GM18907 (cell line): ENCODE measurements at regions not wholly inside any gene's neighbourhood (a gene's known extent, or its start where the extent isn't known, plus 50 kb on each side); places are given as distances from the start of the nearest gene placed in this dataset.
A peak's percentile ranks its signal among the peaks of the same experiment; 100 is the strongest.
"Not testable (repeated sequence)": the region's sequence is repeated elsewhere in the genome, so short reads cannot be mapped to it uniquely, and the experiment has no call there.

Source experiments
- ATAC-seq: cut with Tn5 transposase; IDR thresholded peaks from one replicate; pipeline ENCODE4 v1.9.1; 2021; ENCODE audit warnings: mild to moderate bottlenecking, moderate library complexity; ENCODE audit not compliant: unreplicated experiment

DNA sequence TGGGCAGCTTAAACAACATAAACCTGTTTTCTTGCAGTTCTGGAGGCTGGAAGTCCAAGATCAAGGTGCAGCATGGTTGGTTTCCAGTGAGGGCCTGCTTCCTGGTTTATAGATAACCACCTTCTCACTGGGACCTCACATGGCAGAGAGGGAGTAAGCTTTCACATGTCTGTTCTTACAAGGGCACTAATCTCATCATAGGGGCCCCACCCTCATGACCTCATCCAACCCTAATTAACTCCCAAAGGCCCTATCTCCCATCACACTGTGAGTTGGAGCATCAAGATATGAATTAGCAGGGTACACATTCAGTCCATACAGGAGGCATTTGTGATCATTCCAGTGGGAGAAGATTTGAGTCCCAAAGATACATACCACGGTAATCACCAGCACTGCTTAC is 50.5 kb upstream of the GRIN2A start:
- no peak for ATAC-seq

DNA sequence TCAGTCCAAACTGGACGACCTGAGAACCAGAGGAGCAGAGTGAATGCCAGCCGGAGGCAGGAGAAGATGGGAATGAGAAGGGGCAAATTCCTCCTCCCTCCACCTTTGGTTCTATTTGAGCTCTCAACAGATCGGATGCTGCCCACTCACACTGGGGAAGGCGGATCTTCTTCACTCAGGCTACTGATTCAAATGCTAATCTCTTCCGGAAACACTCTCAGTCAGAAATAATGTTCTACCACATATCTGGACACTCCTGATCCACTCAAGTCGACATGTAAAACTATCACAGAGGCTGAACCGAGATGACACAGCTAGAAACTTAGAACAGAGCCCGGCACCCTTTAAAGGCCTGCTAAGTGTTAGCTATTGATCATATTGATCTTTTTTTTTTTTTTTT is 57.4 kb upstream of the GRIN2A start:
- no peak for ATAC-seq

DNA sequence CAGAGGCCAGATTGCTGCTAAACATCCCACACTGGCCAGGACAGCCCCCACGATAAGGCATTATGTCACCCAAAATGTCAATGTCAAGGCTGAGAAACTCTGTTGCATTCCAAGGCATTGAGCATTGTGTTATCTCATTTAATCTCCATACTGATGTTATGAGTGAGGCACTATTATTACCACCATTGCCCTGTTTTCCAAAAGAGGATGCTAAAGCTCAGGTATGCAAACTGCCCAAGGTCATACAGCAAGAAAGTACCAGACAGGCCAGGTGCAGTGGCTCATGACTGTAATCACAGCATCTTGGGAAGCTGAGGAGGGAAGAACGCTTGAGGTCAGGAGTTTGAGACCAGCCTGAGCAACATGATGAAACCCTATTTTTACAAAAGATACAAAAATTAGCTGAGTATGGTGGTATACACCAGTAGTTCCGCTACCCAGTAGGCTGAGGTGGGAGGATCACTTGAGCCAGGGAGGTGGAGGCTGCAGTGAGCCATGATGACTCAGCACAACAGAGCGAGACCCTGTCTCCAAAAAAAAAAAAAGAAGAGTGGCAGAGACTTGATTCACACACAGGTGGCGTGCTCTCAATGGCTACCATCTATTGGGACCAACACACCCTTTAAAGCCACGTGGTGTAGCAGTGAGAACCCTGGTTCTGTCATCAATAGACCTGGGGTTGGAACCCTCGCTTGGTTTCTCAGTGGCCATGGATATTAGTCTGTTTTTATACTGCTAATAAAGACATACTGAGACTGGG is 58.8 kb upstream of the GRIN2A start:
- ATAC-seq, result no peak

DNA sequence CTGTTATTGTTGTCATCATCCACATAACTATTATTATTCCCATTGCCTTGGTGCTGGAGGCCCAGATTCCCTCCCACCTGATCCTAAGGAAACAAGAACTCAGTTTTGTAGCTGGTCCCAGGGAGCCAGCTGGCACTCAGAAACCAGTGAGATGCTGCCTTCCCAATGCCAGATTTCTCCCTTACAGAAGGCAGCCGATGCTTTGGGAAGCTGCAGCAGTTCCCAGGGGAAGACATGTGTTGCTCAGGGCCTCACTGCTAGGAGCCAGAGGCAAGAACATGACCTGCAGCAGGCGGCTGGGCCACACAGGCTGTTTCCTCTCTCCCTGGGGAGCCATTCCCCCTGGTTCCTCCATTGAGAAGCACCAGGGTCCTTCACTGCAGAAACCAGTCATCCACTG is 59.9 kb upstream of the GRIN2A start:
- no peak for ATAC-seq

DNA sequence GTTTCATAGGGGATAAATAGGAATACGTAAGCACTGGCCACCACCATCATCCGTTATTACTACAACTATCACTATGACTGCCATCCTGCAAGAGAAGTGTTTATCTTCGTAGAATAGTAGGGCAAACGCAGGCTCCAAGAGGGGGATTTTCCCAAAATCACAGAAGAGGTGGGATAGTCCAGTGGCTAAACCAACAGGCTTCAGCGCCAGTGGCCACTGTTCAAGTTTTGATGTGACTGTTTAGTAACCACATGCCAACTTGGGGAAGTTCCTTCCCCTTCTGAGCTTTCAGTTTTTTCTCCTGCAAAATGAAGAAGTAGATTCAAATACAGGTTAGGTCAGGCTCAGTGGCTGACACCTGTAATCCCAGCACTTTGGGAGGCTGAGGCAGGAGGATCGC is 60.7 kb upstream of the GRIN2A start:
- ATAC-seq, result no peak

DNA sequence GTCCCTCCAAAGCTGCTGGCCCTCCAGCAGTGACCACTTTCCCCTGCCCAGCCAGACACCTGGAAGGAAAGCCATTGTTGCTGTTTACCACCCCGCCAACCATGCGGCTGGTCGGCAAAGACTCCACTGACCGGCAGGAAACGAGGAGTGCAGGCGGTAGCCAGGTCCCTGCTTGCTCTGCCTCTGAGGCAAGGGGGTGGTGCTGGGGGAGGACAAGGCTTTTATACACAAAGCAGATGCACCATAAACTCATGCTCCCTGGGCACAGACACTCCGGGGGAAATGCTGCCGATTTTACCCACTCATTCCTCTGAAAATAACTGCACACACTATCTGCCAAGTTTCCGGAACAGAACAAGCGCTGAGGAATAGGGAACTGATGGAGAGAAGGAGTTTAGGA is 62.8 kb upstream of the GRIN2A start:
- ATAC-seq, result no peak

DNA sequence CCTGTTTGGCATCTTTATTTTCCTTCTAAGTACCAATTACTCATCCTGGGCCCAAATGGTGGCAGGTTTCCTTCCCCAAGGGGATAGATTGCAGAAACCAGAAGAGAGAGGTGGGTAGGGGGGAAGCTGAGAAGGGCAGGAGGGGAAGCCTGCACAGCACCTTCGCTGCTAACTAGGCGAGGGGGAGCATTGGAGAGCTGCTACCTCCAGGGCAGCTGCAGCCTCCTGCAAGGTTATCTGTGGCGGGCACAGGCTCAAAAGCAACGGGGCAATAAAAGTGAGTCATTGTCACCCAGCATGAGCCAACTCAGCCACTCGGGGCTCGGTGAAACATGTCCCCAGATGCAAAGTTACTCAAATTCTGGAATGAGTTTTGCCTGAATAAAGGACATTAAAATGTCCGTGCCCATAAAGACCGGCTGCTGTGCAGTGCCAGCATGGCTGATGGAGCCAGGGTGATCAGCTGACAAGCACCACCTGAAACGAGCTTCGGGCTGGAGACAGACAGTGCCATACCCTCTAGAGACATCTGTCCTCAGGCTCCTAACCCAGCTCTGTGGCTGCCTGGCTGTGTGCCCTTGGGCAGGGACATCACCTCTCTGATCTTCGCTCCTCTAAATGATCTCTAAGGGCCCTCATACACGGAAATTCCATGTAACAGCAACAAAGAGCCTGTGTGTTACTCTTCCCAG is 68.1 kb upstream of the GRIN2A start:
- no peak for ATAC-seq

DNA sequence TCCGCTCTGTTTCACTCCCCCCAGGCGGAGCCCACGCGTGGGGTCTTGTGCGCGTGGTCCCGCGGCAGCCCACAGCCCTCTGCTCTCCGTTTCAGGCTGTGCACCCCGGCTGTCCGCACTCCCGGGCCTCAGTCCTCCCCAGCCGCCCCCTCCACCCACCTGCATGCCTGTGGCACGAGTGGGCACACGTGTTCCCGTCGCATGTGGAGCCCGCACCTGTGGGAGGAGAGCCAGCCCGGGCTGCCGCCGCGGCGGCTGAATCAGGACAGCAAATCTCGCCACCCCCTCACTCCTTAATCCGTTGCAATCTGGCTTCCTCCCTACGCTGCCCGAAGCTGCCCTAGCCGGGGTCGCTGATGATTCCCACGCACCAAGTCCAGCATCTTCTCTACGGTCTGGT is 69.9 kb upstream of the GRIN2A start:
- no peak for ATAC-seq

DNA sequence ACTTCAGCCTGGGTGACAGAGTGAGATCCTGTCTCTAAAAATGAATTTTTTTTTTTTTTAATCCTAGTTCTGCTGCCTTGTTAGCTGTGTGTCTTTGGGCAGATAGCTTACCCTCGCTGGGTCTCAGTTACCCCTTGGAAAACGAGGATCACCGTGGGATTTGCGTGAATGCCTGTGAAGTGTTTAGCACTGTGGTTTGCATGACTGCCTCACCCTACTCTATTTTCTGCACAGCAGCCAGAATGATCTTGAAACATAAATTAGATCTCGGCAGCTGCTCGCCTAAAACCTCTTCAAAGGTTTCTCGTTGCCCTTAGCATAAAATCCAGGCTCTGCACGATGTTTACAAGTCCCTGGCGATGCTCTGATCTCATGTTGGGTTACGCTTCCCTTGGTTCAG is 71.2 kb upstream of the GRIN2A start:
- ATAC-seq, result no peak

DNA sequence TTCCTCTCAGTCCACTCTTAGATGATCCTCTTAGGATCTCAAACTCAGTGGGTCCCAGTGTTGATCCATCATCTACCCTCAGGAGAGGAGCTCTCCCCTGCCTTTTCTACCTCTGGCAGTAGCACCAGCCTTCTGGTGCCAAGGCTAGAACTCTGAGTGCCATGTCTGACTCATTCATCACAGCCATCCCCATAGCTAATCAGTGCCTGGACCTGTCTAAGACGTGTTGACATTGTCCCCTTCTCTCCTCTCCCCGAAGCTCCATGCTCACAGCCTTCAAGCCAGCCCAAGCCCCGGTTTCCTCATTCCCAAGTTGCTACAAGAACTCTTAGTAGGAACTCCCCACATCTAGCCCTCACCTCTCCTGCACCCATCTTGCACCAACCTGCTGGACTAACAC is 73.5 kb upstream of the GRIN2A start:
- ATAC-seq, result no peak

DNA sequence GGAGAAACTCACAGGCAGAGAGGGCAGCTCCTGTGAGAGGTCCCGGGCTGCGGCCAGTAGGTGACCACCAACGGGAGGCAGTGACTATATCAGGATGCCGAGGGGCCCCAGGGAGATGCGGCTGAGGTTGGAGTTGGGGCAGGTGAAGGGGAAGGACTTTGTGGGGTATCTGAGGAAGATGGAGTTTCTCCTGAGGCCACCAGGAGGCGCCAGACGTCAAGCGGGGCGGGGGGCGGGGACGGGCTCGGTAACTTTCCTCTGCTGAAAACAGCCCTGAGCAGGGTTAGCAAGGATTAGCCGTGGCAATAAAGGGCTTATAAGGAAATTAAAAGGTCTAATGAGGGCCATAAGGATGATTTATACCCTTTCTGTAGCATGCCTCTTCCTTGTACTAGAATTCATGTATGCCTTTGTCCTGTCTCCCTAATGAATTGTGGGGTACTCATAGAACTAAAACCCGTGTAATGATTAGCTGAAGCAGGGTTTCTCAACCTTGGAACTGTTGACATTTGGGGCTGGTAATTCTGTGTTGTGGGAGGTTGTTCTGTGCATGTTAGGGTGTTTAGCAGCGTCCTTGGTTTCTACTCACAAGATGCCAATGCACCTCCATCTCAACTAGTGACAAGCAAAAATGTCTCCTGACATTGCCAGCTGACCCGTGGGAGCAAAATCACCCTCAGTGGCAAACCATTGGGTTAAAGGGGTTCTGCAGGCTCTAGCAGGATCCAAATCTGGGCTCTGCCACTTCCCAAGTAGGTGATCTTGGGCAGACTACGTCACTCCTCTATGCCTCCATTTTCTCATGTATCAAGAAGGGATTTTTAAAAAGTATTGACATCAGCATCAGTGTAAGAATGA is 74.8 kb upstream of the GRIN2A start:
- peak; percentile 64 for ATAC-seq

DNA sequence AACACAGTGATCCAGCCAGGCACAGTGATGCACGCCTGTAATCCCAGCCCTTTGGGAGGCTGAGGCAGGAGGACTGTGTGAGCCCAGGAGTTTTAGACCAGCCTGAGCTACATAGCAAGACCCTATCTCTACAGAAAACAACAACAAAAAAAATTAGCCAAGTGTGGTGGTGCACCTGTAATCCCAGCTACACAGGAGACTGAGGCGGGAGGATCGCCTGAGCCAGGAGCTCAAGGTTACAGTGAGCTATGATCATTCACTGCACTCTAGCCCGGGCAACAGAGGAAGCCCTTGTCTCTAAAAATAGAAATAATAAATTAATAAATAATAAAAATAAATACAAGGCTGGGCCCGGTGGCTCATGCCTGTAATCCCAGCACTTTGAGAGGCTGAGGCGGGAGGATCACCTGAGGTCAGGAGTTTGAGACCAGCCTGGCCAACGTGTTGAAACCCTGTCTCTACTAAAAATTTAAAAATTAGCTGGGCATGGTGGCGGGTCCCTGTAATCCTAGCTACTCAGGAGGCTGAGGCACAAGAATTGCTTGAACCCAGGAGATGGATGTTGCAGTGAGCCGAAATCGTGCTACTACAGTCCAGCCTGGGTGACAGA is 75.5 kb upstream of the GRIN2A start:
- not testable (repeated sequence) for ATAC-seq

DNA sequence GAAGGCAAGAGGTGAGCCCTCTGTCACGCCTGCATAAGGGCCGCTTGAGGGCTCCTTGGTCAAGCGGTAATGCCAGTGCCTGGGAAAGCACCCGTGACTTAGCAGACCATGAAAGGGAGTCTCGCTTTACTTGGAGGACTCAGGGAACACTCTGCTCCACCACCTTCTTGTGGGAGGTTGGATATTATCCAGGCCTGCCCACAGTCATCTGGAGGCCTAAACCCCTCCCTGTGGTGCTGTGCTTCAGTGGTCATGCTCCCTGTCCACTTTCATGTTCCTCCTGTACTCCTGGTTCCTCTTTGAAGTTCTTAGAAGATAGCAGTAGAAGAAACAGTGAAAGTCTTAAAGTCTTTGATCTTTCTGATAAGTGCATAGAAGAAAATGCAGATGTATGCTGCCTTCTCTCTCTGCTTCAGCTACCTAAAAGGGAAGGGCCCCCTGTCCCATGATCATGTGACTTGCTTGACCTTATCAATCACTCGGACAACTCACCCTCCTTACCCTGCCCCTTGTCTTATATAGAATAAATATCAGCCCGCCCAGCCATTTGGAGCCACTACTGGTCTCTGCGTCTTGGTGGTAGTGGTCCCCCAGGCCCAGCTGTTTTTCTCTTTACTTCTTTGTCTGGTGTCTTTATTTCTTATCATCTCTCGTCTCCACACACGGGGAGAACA is 76.8 kb upstream of the GRIN2A start:
- not testable (repeated sequence) for ATAC-seq

DNA sequence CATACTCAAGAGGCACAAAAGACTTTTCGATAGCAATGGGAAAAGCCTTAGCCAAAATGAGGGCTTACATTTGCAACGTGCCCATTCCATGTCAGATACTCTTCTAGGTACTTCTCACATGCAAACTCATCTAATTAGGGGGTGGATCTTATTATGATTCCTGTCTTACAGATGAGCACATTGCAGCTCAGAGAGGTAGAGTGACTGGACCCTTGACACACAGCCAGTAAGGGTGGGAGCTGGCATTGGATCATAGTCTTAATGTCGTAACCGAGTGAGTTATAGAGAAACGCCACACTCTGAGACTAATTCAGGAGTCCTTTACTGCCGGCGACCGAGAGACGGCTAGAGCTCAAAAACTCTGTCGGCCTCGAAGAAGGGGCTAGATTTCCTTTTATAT is 78.8 kb upstream of the GRIN2A start:
- no peak for ATAC-seq

DNA sequence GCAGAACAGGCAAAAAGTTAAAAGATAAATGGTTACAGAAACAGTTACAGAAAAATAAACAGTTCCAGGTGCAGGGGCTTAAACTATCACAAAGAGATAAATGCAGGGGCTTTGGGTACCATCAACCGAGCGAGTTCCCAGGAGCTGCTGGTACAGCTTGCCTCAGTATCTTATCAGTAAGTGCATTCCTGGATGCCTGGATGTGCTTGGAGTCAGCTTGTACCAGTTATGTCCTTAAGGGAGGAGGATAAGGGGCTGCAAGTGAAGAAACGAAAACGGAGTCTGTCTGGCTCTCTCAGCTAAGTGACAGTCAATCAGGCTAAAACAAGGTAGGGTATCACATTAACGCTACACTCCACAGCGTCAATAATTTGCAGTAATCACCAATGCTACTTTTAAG is 79.3 kb upstream of the GRIN2A start:
- ATAC-seq, result not testable (repeated sequence)

DNA sequence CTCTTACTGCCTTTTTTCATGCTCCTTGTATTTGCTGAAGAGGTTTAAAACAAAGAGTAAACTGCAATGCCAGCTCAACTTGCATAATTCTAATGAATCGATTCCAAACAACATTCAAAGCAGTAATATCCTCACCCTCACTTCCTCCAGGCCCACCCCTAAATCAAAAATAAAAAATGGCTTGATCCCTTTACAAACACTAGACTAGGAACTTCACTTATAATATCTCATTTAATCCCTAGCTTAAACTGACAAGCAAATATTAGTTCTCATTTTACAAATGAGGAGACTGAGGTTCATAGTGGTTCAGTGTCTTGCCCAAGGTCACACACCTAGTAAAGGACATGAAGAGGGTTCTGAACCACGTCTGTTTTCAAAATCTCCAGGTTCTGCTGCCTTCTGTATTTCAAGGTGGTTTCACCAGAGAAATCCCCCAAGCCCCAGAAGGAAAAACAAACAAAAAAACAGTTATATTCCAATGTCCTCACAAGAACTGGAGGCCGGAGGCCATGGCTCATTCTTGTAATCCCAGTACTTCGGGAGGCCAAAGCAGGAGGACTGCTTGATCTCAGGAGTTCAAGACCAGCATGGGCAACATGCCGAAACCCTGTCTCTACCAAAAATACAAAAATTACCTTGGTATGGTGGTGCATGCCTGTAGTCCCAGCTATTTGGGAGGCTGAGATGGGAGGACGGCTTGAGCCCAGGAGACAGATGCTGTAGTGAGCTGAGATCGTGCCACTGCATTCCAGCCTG is 80.3 kb upstream of the GRIN2A start:
- no peak for ATAC-seq

DNA sequence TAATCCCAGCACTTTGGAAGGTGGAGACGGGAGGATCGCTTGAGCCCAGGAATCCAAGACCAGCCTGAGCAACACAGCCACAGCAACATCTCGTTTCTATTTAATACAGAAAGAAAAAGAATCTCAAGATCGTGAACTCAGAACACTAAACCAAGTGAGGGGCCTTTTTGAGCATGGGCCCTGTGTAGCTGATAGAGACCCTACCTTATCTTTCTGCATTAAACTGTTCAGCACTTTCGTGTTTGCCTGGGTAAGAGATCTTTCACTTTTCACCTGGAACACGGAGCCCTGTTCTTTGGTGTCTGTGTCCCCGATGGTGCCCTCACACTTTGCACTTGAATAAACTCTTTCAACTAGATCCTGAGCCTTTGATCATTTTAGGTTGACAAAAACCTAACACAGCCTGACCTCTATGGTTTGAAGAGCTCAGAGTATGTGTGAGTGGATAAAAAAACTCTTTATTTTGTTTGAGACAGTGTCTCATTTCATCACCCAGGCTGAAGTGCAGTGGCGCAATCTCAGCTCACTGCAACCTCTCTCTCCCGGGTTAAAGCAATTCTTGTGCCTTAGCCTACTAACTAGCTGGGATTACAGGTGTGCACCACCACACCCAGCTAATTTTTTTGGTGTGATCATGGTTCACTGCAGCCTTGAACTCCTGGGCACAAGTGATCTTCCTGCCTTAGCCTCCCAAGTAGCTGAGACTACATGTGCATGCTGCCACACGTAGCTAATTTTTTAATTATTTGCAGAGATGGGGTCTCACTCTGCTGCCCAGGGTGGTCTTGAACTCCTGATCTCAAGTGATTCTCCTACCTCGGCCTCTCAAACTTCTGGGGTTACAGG is 83.8 kb upstream of the GRIN2A start:
- no peak for ATAC-seq

DNA sequence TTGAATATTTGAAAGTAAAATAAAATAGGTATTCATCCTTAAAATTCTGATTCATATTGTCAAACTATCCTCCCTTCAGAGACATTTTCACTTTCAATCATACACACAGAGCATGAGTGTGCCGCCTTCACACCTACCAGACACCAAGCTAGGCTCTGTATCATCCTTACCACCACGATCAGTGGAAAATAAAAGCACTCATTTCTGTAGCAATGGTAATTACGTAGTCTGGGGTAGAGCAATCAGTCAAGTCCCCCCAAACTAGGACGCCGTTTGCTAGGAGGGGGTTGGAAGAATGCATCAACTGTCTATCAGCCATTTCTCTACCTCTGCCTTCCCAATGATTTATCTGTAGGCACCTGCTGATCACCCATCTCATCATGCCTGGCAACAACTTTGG is 84.6 kb upstream of the GRIN2A start:
- ATAC-seq, result peak; percentile 65

DNA sequence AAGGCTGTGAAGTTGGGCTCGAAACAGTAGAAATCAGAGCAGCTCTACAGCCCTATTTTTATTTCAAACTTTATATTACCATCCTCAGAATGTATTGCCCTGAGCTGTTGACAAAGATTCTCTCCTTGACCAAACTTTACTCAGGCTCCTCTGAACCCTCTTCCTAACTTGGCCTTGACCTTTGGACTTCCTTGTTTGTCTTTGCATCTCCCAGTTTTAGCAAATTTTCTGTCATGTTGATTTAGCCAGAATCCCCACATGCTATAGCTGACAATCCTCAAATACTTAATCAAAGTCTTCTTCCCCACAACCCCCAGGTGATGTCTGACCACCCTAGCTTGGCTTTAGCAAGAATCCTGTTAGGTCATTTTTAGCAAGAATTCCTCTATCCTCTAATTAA is 87.4 kb upstream of the GRIN2A start:
- ATAC-seq, result no peak
